SU-DHL-6 (cell line): ENCODE measurements at regions not wholly inside any gene's neighbourhood (a gene's known extent, or its start where the extent isn't known, plus 50 kb on each side); places are given as distances from the start of the nearest gene placed in this dataset.

ENCODE experiments used
- EZH2phosphoT487 ChIP-seq: fragments of 200-600 bp; sonication (generic), shearing (Covaris generic); conservative IDR thresholded peaks from 2 replicates; pipeline ENCODE4 v1.6.1; 2018; ENCODE audit warnings: mild to moderate bottlenecking, antibody characterized with exemption, low read length, moderate library complexity, mixed read lengths
- TF ChIP-seq, protein P1 (sequence below): fragments of 200-600 bp; sonication (generic); IDR thresholded peaks from one replicate; pipeline ENCODE4 v1.5.1; 2017; ENCODE audit warnings: antibody characterized with exemption, mild to moderate bottlenecking, low read length, moderate library complexity; ENCODE audit not compliant: insufficient read depth, poor library complexity, severe bottlenecking

DNA sequence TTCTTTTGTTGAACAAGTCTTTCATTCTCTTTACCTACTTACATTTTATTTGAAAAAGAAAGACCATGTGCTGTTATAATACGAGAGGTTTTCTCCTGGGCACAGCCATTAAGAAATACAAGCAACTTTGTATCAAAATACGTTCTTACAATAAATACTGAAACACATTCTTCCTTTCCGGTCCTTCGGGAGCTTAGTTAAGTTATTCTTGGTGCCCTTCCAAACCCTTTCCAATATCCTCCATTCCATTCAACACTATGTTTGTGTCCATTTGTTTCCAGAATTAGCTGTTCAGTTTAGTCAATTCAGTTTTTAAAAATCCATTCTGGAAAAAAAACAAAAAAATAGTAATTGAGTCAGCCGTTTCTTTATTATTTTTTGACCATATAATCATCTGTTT, 746.8 kb upstream of the SLC10A2 start:
- TF ChIP-seq, protein P1, sequence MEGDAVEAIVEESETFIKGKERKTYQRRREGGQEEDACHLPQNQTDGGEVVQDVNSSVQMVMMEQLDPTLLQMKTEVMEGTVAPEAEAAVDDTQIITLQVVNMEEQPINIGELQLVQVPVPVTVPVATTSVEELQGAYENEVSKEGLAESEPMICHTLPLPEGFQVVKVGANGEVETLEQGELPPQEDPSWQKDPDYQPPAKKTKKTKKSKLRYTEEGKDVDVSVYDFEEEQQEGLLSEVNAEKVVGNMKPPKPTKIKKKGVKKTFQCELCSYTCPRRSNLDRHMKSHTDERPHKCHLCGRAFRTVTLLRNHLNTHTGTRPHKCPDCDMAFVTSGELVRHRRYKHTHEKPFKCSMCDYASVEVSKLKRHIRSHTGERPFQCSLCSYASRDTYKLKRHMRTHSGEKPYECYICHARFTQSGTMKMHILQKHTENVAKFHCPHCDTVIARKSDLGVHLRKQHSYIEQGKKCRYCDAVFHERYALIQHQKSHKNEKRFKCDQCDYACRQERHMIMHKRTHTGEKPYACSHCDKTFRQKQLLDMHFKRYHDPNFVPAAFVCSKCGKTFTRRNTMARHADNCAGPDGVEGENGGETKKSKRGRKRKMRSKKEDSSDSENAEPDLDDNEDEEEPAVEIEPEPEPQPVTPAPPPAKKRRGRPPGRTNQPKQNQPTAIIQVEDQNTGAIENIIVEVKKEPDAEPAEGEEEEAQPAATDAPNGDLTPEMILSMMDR = no peak
- no peak for TF ChIP-seq EZH2phosphoT487
